Cardiac muscle cell (in vitro differentiated cells and primary cell): ENCODE measurements at regions not wholly inside any gene's neighbourhood (a gene's known extent, or its start where the extent isn't known, plus 50 kb on each side); places are given as distances from the start of the nearest gene placed in this dataset.

Source experiments
- DNase-seq, 2 donors: peaks; one replicate each; pipeline versions ENCODE4 v3.0.0 to v3.0.0-alpha.2; 2010 to 2017; ENCODE audit warnings: low read depth in 1 of 2, low spot score in 1 of 2
- H3K27ac ChIP-seq: fragments of 200-600 bp; sonication (generic); 2 replicates; pipeline ENCODE4 v1.5.1; 2016
- H3K27me3 ChIP-seq: fragments of 200-600 bp; sonication (generic); 2 replicates; pipeline ENCODE4 v1.6.0; 2016; ENCODE audit warnings: control low read depth
- H3K36me3 ChIP-seq: fragments of 200-600 bp; sonication (generic); 2 replicates; pipeline ENCODE4 v1.5.1; 2016; ENCODE audit warnings: control low read depth
- H3K4me1 ChIP-seq: fragments of 200-600 bp; sonication (generic); 2 replicates; pipeline ENCODE4 v1.8.1; 2017; ENCODE audit warnings: low read depth, mild to moderate bottlenecking, mixed run types
- H3K4me3 ChIP-seq: fragments of 200-600 bp; sonication (generic); 2 replicates; pipeline ENCODE4 v1.5.1; 2016; ENCODE audit warnings: mild to moderate bottlenecking
- H3K9me3 ChIP-seq: fragments of 200-600 bp; sonication (generic); 2 replicates; pipeline ENCODE4 v1.5.1; 2017; ENCODE audit warnings: low read depth, mild to moderate bottlenecking, control low read depth
- TF ChIP-seq, protein P1 (sequence below): IDR thresholded peaks from 2 replicates; pipeline ENCODE4 v1.5.1; 2012; ENCODE audit warnings: low read depth, mild to moderate bottlenecking, low read length

DNA sequence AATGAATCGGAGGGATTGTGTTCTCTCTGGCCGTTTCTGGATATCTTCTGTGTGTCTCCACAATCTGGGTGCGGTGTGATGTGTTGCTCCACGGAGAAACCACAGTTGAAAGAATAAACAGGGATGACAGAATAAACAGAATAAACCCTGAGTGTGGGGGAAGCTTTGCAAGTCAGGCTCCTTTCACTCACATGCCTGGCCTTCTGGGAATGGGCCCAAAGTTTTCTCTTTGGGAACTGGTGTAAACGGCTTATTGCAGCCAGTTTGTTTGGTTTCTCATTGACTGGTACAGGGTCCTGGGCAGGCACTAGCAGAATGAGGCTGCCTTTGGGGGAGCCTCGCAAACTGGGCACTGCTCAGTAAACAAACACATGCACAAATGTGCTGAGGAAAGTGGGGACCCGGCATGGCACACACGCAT, 324.7 kb downstream of the DLEU7 start:
- no peaks in the 10 kb centered on the region for H3K36me3 ChIP-seq
- no peaks in the 10 kb centered on the region for H3K27me3 ChIP-seq
- peaks cover 6% of the 10 kb centered on the region for H3K4me1 ChIP-seq
- no peaks in the 10 kb centered on the region for H3K9me3 ChIP-seq
- H3K4me3 ChIP-seq, result no peak overlapping the region
- TF ChIP-seq, protein P1, sequence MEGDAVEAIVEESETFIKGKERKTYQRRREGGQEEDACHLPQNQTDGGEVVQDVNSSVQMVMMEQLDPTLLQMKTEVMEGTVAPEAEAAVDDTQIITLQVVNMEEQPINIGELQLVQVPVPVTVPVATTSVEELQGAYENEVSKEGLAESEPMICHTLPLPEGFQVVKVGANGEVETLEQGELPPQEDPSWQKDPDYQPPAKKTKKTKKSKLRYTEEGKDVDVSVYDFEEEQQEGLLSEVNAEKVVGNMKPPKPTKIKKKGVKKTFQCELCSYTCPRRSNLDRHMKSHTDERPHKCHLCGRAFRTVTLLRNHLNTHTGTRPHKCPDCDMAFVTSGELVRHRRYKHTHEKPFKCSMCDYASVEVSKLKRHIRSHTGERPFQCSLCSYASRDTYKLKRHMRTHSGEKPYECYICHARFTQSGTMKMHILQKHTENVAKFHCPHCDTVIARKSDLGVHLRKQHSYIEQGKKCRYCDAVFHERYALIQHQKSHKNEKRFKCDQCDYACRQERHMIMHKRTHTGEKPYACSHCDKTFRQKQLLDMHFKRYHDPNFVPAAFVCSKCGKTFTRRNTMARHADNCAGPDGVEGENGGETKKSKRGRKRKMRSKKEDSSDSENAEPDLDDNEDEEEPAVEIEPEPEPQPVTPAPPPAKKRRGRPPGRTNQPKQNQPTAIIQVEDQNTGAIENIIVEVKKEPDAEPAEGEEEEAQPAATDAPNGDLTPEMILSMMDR, result no peak
- DNase-seq, result peak in 1 of 2 donors; percentile 77
- H3K27ac ChIP-seq, result no peak overlapping the region

DNA sequence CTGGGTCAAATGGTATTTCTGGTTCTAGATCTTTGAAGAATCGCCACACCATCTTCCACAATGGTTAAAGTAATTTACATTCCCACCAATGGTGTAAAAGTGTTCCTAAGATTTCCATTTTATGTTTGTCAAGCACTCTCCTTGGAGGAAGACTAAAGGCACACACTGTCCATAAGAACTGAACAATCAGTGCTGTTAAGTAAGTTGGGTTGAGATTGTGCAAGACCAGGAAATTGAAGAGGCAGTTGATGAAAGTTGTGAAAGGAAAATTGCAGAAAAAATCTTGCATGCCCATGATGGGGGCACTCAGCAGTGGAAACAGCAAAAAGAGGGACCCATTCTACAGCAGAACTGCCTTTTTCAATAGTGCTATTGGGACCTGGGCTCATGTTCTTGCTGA, 323.6 kb downstream of the DLEU7 start:
- H3K27me3 ChIP-seq, result no peaks in the 10 kb centered on the region
- peak in 1 of 2 donors; percentile 51 for DNase-seq
- TF ChIP-seq, protein P1, result no peak

DNA sequence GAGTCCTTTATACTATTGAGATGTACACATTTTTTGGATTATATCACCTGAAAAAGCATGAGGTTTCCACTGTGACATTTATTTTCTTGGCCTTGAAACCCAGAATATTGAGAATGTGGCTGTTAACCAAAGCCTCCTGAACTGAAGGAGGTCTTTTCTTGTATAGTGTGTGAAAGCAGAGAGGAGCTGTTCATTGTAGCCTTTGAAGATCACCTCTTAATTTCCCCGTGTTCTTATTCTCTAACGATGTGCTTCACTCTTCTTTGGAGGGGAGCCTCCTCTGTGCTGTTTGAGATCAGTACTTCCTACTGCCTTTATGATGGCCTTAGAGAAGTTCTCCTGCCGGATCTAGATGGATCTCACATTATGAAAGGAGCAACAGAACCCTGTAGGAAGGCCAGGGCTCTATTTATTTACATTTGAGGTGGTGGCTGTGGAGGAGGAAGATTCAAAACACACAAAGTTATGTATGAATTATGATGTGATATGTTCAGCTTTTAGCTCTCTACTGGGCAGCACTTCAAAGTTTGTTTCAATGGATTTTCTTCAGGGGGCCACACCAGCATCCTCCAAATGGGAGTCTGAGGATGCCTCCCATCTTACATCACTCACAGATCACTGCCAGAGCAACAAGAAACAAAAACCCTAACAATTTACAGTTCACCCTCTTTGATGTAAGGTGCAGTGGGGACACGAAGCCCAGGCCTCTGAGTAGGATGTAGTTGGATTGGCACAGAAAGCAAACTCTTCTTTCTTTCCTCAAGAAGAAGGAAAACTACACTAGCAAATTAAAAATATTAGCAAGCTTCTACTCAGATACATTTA, 322.3 kb downstream of the DLEU7 start:
- Histone ChIP-seq H3K4me3 (no peak overlapping the region), H3K4me1 (peaks cover 6% of the 10 kb centered on the region), H3K36me3 (no peaks in the 10 kb centered on the region), H3K27me3 (no peaks in the 10 kb centered on the region), H3K27ac (no peak overlapping the region), H3K9me3 (no peaks in the 10 kb centered on the region)
- no peak for DNase-seq
- TF ChIP-seq, protein P1, result no peak

More for the DNA sequence above, 323.6 kb downstream of the DLEU7 start:
- Histone ChIP-seq H3K4me1 (peaks cover 6% of the 10 kb centered on the region), H3K9me3 (no peaks in the 10 kb centered on the region), H3K36me3 (no peaks in the 10 kb centered on the region), H3K27ac (no peak overlapping the region), H3K4me3 (no peak overlapping the region)

DNA sequence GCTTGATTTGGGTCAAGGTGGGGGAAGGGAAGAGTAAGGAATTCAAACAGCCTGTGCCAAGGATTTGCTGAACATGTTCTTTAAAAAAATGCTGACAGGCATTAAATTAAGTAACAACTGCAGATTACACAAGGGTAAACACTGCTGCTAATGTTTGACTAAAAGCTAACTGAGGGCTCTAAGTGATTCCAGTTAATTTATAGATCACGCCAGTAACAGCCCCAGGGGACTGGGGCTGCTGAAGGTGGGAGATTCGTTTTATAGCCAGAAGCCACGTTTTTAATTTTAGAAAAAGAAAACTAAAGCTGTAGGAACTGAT, 321.7 kb downstream of the DLEU7 start:
- no peaks in the 10 kb centered on the region for H3K9me3 ChIP-seq
- no peak overlapping the region for H3K4me3 ChIP-seq
- TF ChIP-seq, protein P1, result no peak
- no peak overlapping the region for H3K27ac ChIP-seq
- H3K27me3 ChIP-seq, result no peaks in the 10 kb centered on the region
- peaks cover 6% of the 10 kb centered on the region for H3K4me1 ChIP-seq
- no peaks in the 10 kb centered on the region for H3K36me3 ChIP-seq
- peak in 1 of 2 donors; percentile 86 for DNase-seq

DNA sequence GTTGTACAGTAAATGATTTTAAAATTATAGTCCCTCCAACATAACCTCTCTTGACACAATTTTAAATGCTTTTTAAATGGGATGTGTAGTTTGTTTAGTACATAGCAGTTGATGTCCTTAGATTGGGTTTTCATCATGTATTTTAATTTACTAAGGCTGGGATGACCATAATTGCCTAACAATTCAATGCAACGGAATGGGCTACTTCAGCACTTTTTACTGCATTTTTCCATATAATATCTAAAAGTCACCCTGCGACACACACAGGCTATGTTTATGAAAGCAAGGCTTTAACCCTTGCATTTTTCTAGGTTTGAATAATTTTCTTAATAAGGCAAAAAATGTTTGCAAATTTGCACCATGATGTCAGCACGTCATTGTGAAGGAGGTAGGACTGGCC, 321.0 kb downstream of the DLEU7 start:
- DNase-seq, result no peak
- Histone ChIP-seq H3K36me3 (no peaks in the 10 kb centered on the region), H3K27me3 (no peaks in the 10 kb centered on the region), H3K4me1 (peaks cover 6% of the 10 kb centered on the region), H3K4me3 (no peak overlapping the region), H3K27ac (no peak overlapping the region), H3K9me3 (no peaks in the 10 kb centered on the region)
- TF ChIP-seq, protein P1, result no peak
